ENCODE measurements at regions not wholly inside any gene's neighbourhood (a gene's known extent, or its start where the extent isn't known, plus 50 kb on each side); places are given as distances from the start of the nearest gene placed in this dataset.

DNA sequence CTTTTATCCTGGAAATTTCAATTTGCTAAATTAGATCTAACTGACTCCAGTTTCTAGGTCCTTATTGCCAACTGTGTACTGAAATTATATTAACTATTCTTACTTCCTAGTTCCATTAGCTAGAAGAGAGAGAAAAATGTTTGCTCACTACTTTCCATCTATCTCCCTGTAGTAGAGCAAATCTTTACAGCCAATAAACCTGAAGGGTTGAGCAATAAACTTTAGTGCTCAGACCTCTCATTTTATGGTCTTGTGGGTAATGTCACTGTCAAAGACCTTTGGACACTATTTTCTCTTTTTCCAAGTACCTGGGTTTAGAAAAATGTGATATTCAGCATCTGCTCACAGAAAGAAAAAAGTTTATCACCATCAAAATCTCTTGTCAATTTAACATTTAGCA, 237.5 kb upstream of the GEMIN8 start:
- Histone ChIP-seq H2BK120ac (ENCODE audit: low read depth, low read length) (no peak overlapping the region), H3K4me3 (ENCODE audit: insufficient read depth, low read depth, low read length) (no peak overlapping the region), H3K23ac (ENCODE audit: low read depth, low read length) (no peak overlapping the region), H2AFZ (replicated peaks; ENCODE audit: low read length, poor library complexity) (no peak overlapping the region), H3K4me2 (ENCODE audit: low read depth, low read length) (no peak overlapping the region), H3K9me3 (ENCODE audit: control insufficient read depth, insufficient read depth, low read length) (peaks cover 2% of the 10 kb centered on the region; the same call in 1 of the 2 replicates), H3K56ac (ENCODE audit: extremely low read depth, insufficient read depth, low read length) (no peak overlapping the region), H2BK15ac (ENCODE audit: low read depth, low read length) (no peak overlapping the region), H4K20me1 (ENCODE audit: insufficient read depth, low read length) (no peaks in the 10 kb centered on the region), H4K8ac (ENCODE audit: low read depth in 2 of 2, low read length in 2 of 2) (no peak overlapping the region), H3K9me1 (ENCODE audit: insufficient read depth, low read length) (no peaks in the 10 kb centered on the region), H2AK5ac (ENCODE audit: low read depth, low read length) (no peak overlapping the region), H3K79me1 (ENCODE audit: low read depth in 1 of 2, low read length in 2 of 2) (no peaks in the 10 kb centered on the region), H3K18ac (ENCODE audit: low read depth, low read length) (no peak overlapping the region), H4K91ac (ENCODE audit: insufficient read depth, low read depth, low read length) (no peak overlapping the region), H2AK9ac (replicated peaks; ENCODE audit: low read depth, low read length, poor library complexity) (no peak overlapping the region), H3K4ac (ENCODE audit: low read depth, low read length) (no peak overlapping the region), H3K14ac (replicated peaks; ENCODE audit: low read depth, low read length) (no peak overlapping the region), H2BK5ac (ENCODE audit: low read depth, low read length, poor library complexity, severe bottlenecking) (no peak overlapping the region), H3K4me1 (ENCODE audit: control insufficient read depth, insufficient read depth, low read length) (no peaks in the 10 kb centered on the region), H3K27ac (ENCODE audit: insufficient read depth, low read length) (no peak overlapping the region), H4K5ac (ENCODE audit: low read depth, low read length) (no peak overlapping the region), H3K36me3 (ENCODE audit: control insufficient read depth, insufficient read depth, low read length) (no peaks in the 10 kb centered on the region), H3K9ac (ENCODE audit: low read depth, low read length) (no peak overlapping the region), H2BK20ac (ENCODE audit: low read depth, low read length) (no peak overlapping the region), H3K27me3 (ENCODE audit: control insufficient read depth, insufficient read depth, low read length) (no peaks in the 10 kb centered on the region)
- intact Hi-C loops (cut with micrococcal nuclease), result no loop called here
- BruUV-seq (replicated peaks), result no TSS peak
- in situ Hi-C loops (cut with MboI; ENCODE audit: low sequenced_read_pairs), result no loop called here
- TF ChIP-seq RCOR1 (IDR thresholded peaks at IDR 0.05; ENCODE audit: insufficient replicate concordance, low read length) (no peak), BHLHE40 (IDR thresholded peaks at IDR 0.05; ENCODE audit: low read depth, low read length) (no peak), ELK1 (IDR thresholded peaks at IDR 0.05; ENCODE audit: borderline replicate concordance, low read depth, low read length) (no peak), CHD1 (IDR thresholded peaks at IDR 0.05; ENCODE audit: low read depth, low read length) (no peak), NFE2L2 (IDR thresholded peaks at IDR 0.05; ENCODE audit: low read depth, low read length) (no peak)
- ATAC-seq (ENCODE audit: low read depth) (no peak), DNase-seq (no peak)
- dilution Hi-C loops (cut with HindIII; ENCODE audit: low sequenced_read_pairs, unreplicated experiment), result no loop called here
- ChIA-PET CTCF (no interaction called here), POLR2A (ENCODE audit: unreplicated experiment) (no interaction called here)
